PC-9 (cell line): ENCODE measurements at regions not wholly inside any gene's neighbourhood (a gene's known extent, or its start where the extent isn't known, plus 50 kb on each side); places are given as distances from the start of the nearest gene placed in this dataset.

Experiments used
- BruUV-seq: library from RNA; stranded (reverse); fragments of 400-500 nt; replicated peaks from 2 replicates; lab custom pipeline; 2021; lab: Mats Ljungman, UMichigan
- CTCF ChIA-PET: fragments of 300-600 bp; sonication (Branson Sonifier 250); formaldehyde crosslinking; loops from one replicate; lab custom pipeline; 2022; ENCODE audit warnings: antibody characterized with exemption; lab: Charles Lee
- POLR2A ChIA-PET: fragments of 300-600 bp; sonication (Branson Sonifier 250); formaldehyde crosslinking; loops from one replicate; lab custom pipeline; 2022; ENCODE audit warnings: antibody characterized with exemption; ENCODE audit not compliant: unreplicated experiment; lab: Charles Lee
- DNase-seq, 2 experiments: peaks; one replicate each; pipeline versions ENCODE4 v3.0.0 to v3.0.0-alpha.2; 2015 to 2022; ENCODE audit warnings: mixed read lengths in 1 of 2
- H2AFZ ChIP-seq: fragments of 200-600 bp; sonication (generic); 2 replicates; pipeline ENCODE4 v1.8.1; 2017; ENCODE audit warnings: antibody characterized with exemption
- H3F3A ChIP-seq: fragments of 200-600 bp; sonication (generic); 2 replicates; pipeline ENCODE4 v1.8.1; 2017; ENCODE audit warnings: antibody characterized with exemption, mild to moderate bottlenecking, low read depth; ENCODE audit not compliant: insufficient read depth
- H3K27ac ChIP-seq: fragments of 200-600 bp; sonication (generic); 2 replicates; pipeline ENCODE4 v1.6.1; 2016; ENCODE audit warnings: mixed run types
- H3K27me3 ChIP-seq: fragments of 200-600 bp; sonication (generic); 2 replicates; pipeline ENCODE4 v1.6.1; 2016; ENCODE audit warnings: low read depth, mixed run types; ENCODE audit not compliant: insufficient read depth
- H3K36me3 ChIP-seq: fragments of 200-600 bp; sonication (generic); 2 replicates; pipeline ENCODE4 v1.6.1; 2016; ENCODE audit warnings: low read depth, mixed run types
- H3K4me1 ChIP-seq: fragments of 200-600 bp; sonication (generic); replicated peaks from 2 replicates; pipeline ENCODE4 v1.6.1; 2016; ENCODE audit warnings: mixed run types; ENCODE audit not compliant: insufficient read depth
- H3K4me2 ChIP-seq: fragments of 200-600 bp; sonication (generic); 2 replicates; pipeline ENCODE4 v1.6.1; 2017; ENCODE audit warnings: mixed run types
- H3K4me3 ChIP-seq: fragments of 200-600 bp; sonication (generic); 2 replicates; pipeline ENCODE4 v1.6.1; 2016; ENCODE audit warnings: mixed run types
- H3K79me2 ChIP-seq: fragments of 200-600 bp; sonication (generic); 2 replicates; pipeline ENCODE4 v1.6.1; 2017; ENCODE audit warnings: low read depth, mixed run types
- H3K9me2 ChIP-seq: fragments of 200-600 bp; sonication (generic); 2 replicates; pipeline ENCODE4 v1.8.1; 2017; ENCODE audit warnings: mild to moderate bottlenecking; ENCODE audit not compliant: insufficient read depth
- H3K9me3 ChIP-seq: fragments of 200-600 bp; sonication (generic); 2 replicates; pipeline ENCODE4 v1.8.1; 2016; ENCODE audit warnings: low read depth; ENCODE audit not compliant: insufficient read depth
- H4K20me1 ChIP-seq: fragments of 200-600 bp; sonication (generic); 2 replicates; pipeline ENCODE4 v1.8.1; 2017; ENCODE audit not compliant: insufficient read depth
- EZH2 ChIP-seq: fragments of 200-600 bp; sonication (generic); IDR thresholded peaks from 2 replicates; pipeline ENCODE4 v1.8.0; 2017; ENCODE audit warnings: antibody characterized with exemption, low read depth
- intact Hi-C: fragments of 100-400 bp; cut with micrococcal nuclease; formaldehyde crosslinking; loops from one replicate; pipeline ENCODE4 v1.10.0; 2022; ENCODE audit not compliant: unreplicated experiment
- TF ChIP-seq, protein P1 (sequence below): fragments of 200-600 bp; sonication (generic); conservative IDR thresholded peaks from 2 replicates; pipeline ENCODE4 v1.6.1; 2017; ENCODE audit warnings: mixed run types, antibody characterized with exemption, mild to moderate bottlenecking, moderate library complexity

GRCh38 chr15:77712438-77712837, 79.7 kb upstream of the LINGO1 start:
- TF ChIP-seq EZH2 = no peak
- TF ChIP-seq, protein P1, sequence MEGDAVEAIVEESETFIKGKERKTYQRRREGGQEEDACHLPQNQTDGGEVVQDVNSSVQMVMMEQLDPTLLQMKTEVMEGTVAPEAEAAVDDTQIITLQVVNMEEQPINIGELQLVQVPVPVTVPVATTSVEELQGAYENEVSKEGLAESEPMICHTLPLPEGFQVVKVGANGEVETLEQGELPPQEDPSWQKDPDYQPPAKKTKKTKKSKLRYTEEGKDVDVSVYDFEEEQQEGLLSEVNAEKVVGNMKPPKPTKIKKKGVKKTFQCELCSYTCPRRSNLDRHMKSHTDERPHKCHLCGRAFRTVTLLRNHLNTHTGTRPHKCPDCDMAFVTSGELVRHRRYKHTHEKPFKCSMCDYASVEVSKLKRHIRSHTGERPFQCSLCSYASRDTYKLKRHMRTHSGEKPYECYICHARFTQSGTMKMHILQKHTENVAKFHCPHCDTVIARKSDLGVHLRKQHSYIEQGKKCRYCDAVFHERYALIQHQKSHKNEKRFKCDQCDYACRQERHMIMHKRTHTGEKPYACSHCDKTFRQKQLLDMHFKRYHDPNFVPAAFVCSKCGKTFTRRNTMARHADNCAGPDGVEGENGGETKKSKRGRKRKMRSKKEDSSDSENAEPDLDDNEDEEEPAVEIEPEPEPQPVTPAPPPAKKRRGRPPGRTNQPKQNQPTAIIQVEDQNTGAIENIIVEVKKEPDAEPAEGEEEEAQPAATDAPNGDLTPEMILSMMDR = no peak
- Histone ChIP-seq H3K4me3 (no peak overlapping the region), H3K79me2 (no peaks in the 10 kb centered on the region), H2AFZ (no peak overlapping the region), H3K36me3 (no peaks in the 10 kb centered on the region), H3K27ac (no peak overlapping the region), H4K20me1 (no peaks in the 10 kb centered on the region), H3K4me2 (no peak overlapping the region), H3K9me2 (no peaks in the 10 kb centered on the region), H3K4me1 (no peaks in the 10 kb centered on the region), H3F3A (no peaks in the 10 kb centered on the region), H3K27me3 (peaks cover 89% of the 10 kb centered on the region), H3K9me3 (no peaks in the 10 kb centered on the region)
- ChIA-PET POLR2A (no interaction called here), CTCF (no interaction called here)
- intact Hi-C loops = no loop called here
- no peak for DNase-seq
- BruUV-seq = no TSS peak

- DNase-seq = no peak
- H2AFZ ChIP-seq = no peak overlapping the region
- no peaks in the 10 kb centered on the region for H4K20me1 ChIP-seq
- no peak for TF ChIP-seq EZH2
- TF ChIP-seq, protein P1 = no peak
- no peaks in the 10 kb centered on the region for H3K79me2 ChIP-seq
- no peaks in the 10 kb centered on the region for H3K9me2 ChIP-seq
- H3K4me3 ChIP-seq = no peak overlapping the region
- no peaks in the 10 kb centered on the region for H3K4me1 ChIP-seq
- H3K9me3 ChIP-seq = no peaks in the 10 kb centered on the region
- CTCF ChIA-PET = no interaction called here
- BruUV-seq = no TSS peak
- intact Hi-C loops = no loop called here
- POLR2A ChIA-PET = no interaction called here
- H3K27me3 ChIP-seq = peaks cover 87% of the 10 kb centered on the region
- no peak overlapping the region for H3K4me2 ChIP-seq
- H3F3A ChIP-seq = no peaks in the 10 kb centered on the region
- no peak overlapping the region for H3K27ac ChIP-seq
- no peaks in the 10 kb centered on the region for H3K36me3 ChIP-seq
Measured at GRCh38 chr15:77710637-77711036, 77.9 kb upstream of the LINGO1 start.

GRCh38 chr15:77710206-77710605, 77.5 kb upstream of the LINGO1 start:
- H3K79me2 ChIP-seq = no peaks in the 10 kb centered on the region
- no TSS peak for BruUV-seq
- CTCF ChIA-PET = no interaction called here
- no peak overlapping the region for H3K4me3 ChIP-seq
- H3K27ac ChIP-seq = no peak overlapping the region
- DNase-seq = no peak
- intact Hi-C loops = no loop called here
- H3K4me1 ChIP-seq = no peaks in the 10 kb centered on the region
- H2AFZ ChIP-seq = no peak overlapping the region
- no peaks in the 10 kb centered on the region for H3K36me3 ChIP-seq
- H3K9me2 ChIP-seq = no peaks in the 10 kb centered on the region
- H3F3A ChIP-seq = no peaks in the 10 kb centered on the region
- POLR2A ChIA-PET = no interaction called here
- no peaks in the 10 kb centered on the region for H4K20me1 ChIP-seq
- peaks cover 84% of the 10 kb centered on the region for H3K27me3 ChIP-seq
- no peak for TF ChIP-seq EZH2
- TF ChIP-seq, protein P1 = no peak
- no peak overlapping the region for H3K4me2 ChIP-seq
- no peaks in the 10 kb centered on the region for H3K9me3 ChIP-seq
